Lower leg skin (tissue), 3 donors: ENCODE measurements at regions not wholly inside any gene's neighbourhood (a gene's known extent, or its start where the extent isn't known, plus 50 kb on each side); places are given as distances from the start of the nearest gene placed in this dataset.

Experiments used
- POLR2A ChIP-seq, 2 donors: fragments of 450-650 bp; IDR thresholded peaks; one replicate each; pipeline ENCODE4 v1.6.1; 2016 to 2017; ENCODE audit warnings: antibody characterized with exemption in 2 of 2, mild to moderate bottlenecking in 1 of 2, moderate library complexity in 1 of 2
- TF ChIP-seq, protein P1 (sequence below), 3 donors: fragments of 450-650 bp; IDR thresholded peaks; one replicate each; pipeline ENCODE4 v1.5.1; 2016; ENCODE audit warnings: antibody characterized with exemption in 3 of 3, mild to moderate bottlenecking in 3 of 3, moderate library complexity in 2 of 3

DNA sequence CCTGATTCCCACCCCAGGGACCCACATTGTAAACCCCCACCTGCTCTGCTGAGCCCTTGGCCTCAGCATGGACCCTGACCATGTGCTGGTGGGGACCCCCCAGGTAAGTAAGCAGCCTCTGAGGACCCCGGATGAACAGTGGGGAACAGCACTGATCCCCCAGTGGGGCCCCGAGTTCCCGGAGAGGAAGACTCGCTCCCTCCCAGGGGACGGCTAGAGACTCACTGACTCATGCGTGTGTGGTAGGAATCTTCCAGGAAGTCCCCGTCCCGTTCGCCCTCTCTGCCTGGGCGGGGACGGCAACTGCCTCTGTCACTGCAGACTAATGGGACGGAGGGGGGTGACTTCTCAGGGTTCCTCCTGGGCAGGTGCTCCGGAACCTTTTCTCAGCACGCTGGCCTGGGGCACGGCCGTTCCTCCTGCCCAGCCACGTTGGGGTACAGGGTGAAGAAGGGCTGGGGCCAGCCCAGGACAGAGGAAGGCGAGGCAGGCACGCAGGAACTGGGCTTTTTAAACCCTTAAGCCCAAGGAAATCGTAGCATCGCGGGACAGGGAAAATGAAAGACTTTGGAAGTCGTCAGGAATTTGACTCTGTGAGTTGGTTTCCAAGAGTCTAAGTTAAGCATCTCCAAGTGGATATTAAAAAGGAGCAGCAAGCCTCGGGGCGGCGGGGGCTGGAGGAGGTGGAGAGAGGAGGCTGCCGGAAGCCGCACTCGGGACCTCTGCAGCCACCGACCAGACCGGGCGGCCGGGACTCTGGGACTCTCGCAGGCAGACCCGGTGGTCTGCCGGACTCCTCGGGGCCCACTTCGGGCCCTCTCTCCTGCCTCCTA, 178.7 kb downstream of the SEC14L1 start:
- no peak for TF ChIP-seq POLR2A (IDR thresholded peaks at IDR 0.05)
- TF ChIP-seq, protein P1, sequence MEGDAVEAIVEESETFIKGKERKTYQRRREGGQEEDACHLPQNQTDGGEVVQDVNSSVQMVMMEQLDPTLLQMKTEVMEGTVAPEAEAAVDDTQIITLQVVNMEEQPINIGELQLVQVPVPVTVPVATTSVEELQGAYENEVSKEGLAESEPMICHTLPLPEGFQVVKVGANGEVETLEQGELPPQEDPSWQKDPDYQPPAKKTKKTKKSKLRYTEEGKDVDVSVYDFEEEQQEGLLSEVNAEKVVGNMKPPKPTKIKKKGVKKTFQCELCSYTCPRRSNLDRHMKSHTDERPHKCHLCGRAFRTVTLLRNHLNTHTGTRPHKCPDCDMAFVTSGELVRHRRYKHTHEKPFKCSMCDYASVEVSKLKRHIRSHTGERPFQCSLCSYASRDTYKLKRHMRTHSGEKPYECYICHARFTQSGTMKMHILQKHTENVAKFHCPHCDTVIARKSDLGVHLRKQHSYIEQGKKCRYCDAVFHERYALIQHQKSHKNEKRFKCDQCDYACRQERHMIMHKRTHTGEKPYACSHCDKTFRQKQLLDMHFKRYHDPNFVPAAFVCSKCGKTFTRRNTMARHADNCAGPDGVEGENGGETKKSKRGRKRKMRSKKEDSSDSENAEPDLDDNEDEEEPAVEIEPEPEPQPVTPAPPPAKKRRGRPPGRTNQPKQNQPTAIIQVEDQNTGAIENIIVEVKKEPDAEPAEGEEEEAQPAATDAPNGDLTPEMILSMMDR (IDR thresholded peaks at IDR 0.05): no peak
